ENCODE measurements at regions not wholly inside any gene's neighbourhood (a gene's known extent, or its start where the extent isn't known, plus 50 kb on each side); places are given as distances from the start of the nearest gene placed in this dataset.

DNA sequence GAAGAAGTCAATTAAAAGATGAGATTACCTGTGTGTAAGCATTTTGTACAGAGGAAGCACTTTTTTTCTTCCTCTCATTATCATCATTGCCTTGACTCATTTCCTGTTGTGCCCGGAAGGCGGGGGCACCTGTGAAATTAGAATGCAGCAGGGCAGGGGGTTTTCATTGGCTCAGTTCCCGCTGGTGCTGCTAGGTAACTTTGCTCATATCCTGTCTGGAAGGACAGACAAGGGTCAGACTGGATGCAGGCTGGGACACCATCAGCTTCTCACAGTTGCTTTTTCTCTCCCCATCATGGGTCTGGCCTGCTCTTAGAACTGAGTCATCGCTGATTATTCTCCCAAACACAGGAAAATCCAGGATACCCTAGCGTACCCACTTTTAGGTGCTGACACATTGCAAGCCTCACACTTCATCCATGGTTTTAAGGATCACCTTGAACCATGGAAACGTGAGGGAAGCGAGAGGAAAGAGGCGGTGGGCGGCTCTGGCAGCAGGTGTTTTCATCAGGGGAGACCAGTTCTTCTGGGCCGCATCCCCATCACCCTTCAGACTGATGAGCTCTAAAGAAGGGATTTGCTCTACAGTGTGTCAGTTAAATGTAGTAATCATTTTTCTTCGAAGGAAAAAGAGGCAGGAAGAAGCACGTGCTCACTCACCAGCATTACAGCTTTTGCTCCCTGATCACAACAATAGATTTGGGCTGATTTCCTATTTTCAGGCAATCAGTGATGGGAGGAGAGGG lies 195.7 kb upstream of the SASH1 start:
- no peak for TF ChIP-seq POLR2A (IDR thresholded peaks at IDR 0.05)
- TF ChIP-seq, protein P1, sequence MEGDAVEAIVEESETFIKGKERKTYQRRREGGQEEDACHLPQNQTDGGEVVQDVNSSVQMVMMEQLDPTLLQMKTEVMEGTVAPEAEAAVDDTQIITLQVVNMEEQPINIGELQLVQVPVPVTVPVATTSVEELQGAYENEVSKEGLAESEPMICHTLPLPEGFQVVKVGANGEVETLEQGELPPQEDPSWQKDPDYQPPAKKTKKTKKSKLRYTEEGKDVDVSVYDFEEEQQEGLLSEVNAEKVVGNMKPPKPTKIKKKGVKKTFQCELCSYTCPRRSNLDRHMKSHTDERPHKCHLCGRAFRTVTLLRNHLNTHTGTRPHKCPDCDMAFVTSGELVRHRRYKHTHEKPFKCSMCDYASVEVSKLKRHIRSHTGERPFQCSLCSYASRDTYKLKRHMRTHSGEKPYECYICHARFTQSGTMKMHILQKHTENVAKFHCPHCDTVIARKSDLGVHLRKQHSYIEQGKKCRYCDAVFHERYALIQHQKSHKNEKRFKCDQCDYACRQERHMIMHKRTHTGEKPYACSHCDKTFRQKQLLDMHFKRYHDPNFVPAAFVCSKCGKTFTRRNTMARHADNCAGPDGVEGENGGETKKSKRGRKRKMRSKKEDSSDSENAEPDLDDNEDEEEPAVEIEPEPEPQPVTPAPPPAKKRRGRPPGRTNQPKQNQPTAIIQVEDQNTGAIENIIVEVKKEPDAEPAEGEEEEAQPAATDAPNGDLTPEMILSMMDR (IDR thresholded peaks at IDR 0.05): no peak

Measured in esophagus squamous epithelium (tissue), 4 donors.